ENCODE measurements at regions not wholly inside any gene's neighbourhood (a gene's known extent, or its start where the extent isn't known, plus 50 kb on each side); places are given as distances from the start of the nearest gene placed in this dataset.

DNA sequence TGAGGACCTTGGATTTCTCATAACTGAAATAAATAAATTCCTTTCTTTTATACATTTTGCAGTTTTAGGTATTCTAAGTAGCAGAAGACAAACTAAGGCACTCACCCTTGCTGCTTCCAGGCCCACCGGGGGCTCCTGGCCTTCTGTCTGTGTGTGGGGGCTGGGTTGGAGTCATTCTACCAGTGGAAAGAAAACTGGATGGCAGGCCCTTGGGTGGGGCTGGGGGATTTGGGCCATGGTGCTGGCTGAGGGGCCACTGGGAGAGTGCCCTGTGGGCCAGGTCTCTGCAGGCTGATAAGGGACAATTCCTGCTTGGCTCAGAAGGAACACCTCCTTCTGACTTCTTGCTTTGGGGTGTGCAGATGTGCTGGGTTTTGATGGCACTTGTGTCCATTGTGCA, 54.0 kb upstream of the CSF3R start:
- Mint-ChIP-seq H3K9me3 (ENCODE audit: insufficient read depth) (no peaks in the 10 kb centered on the region), H3K4me3 (no peak overlapping the region), H3K27ac (no peak overlapping the region), H3K4me1 (no peaks in the 10 kb centered on the region), H3K27me3 (peaks cover 39% of the 10 kb centered on the region)
- H3K4me1 ChIP-seq (ENCODE audit: control insufficient read depth in 2 of 2, insufficient read depth in 2 of 2, low read length in 2 of 2): no peaks in the 10 kb centered on the region
- H2AFZ ChIP-seq (ENCODE audit: insufficient read depth, low read depth, low read length, poor library complexity, severe bottlenecking): no peak overlapping the region
- H3K27ac ChIP-seq (ENCODE audit: low read length in 2 of 2): no peak overlapping the region
- no peak overlapping the region for H3K4me2 ChIP-seq (replicated peaks; ENCODE audit: low read depth, low read length, poor library complexity, severe bottlenecking)
- TF ChIP-seq, protein P1, sequence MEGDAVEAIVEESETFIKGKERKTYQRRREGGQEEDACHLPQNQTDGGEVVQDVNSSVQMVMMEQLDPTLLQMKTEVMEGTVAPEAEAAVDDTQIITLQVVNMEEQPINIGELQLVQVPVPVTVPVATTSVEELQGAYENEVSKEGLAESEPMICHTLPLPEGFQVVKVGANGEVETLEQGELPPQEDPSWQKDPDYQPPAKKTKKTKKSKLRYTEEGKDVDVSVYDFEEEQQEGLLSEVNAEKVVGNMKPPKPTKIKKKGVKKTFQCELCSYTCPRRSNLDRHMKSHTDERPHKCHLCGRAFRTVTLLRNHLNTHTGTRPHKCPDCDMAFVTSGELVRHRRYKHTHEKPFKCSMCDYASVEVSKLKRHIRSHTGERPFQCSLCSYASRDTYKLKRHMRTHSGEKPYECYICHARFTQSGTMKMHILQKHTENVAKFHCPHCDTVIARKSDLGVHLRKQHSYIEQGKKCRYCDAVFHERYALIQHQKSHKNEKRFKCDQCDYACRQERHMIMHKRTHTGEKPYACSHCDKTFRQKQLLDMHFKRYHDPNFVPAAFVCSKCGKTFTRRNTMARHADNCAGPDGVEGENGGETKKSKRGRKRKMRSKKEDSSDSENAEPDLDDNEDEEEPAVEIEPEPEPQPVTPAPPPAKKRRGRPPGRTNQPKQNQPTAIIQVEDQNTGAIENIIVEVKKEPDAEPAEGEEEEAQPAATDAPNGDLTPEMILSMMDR (IDR thresholded peaks at IDR 0.05): no peak
- no peak for TF ChIP-seq EZH2 (IDR thresholded peaks at IDR 0.05; ENCODE audit: borderline replicate concordance, insufficient read depth, low read depth, low read length, poor library complexity, severe bottlenecking)
- no peaks in the 10 kb centered on the region for H4K20me1 ChIP-seq (ENCODE audit: control insufficient read depth, insufficient read depth, low read length, poor library complexity, severe bottlenecking)
- H3K79me2 ChIP-seq (ENCODE audit: control insufficient read depth, insufficient read depth, low read length): no peaks in the 10 kb centered on the region
- no peak for ATAC-seq (ENCODE audit: low read depth)
- CTCF ChIA-PET: no interaction called here
- POLR2A ChIA-PET: no interaction called here
- 100% methylated on average over 1 of the region's 1 CpG for WGBS (ENCODE audit: insufficient coverage)
- peaks cover 0 to 3% (median 0%) of the 10 kb centered on the region in 4 experiments for H3K27me3 ChIP-seq (replicated peaks in 1 of 4; ENCODE audit: control extremely low read depth in 1 of 4, control insufficient read depth in 3 of 4, insufficient read depth in 4 of 4, low read length in 3 of 4)
- no peaks in the 10 kb centered on the region for H3K36me3 ChIP-seq (replicated peaks in 1 of 2; ENCODE audit: control extremely low read depth in 1 of 2, control insufficient read depth in 1 of 2, extremely low read depth in 1 of 2, insufficient read depth in 2 of 2, low read length in 1 of 2)
- no peak overlapping the region for H3K9ac ChIP-seq (ENCODE audit: low read length)
- peaks cover 0 to 6% (median 3%) of the 10 kb centered on the region in 3 donors for H3K9me3 ChIP-seq (ENCODE audit: control extremely low read depth in 1 of 3, control insufficient read depth in 2 of 3, insufficient read depth in 1 of 3, low read length in 2 of 3)
- no peak overlapping the region for H3K4me3 ChIP-seq (ENCODE audit: control extremely low read depth in 1 of 5, extremely low read depth in 1 of 5, insufficient read depth in 1 of 5, low read depth in 2 of 5, low read length in 4 of 5)
- intact Hi-C loops (cut with micrococcal nuclease): no loop called here
- no peak for DNase-seq

DNA sequence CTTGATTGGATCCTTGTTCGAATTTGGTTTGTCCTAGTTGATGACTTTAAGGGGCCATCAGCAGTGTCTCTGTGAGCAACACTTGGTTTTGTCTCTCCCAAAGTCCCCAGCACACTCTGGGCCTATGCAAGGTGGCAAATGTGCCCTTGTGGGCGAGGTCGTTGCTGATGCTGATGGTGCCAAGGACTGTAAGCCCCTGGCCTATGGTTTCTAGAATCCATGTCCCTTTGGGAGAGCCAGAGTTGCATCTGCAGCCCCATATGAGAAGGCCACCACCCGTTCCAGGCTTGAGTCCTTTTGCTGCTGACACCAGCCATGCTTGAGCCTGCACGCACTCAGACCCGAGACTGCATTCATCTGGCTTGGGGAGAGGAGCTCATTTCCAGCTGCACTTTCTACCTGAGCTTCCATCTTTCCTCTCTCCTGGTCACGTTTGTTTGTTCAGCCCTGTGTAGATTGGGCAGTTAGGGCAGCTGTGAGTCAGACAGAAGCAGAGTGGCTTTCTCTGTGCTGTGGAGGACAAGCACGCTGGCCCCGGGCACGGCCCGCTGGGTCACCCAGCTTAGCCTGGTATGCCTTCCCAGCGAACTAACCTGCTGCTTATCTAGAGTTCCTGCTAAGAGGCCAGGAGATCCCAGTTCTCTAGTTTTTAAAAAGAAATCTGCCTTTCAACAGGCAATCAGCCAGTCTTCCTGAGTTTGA, 52.1 kb upstream of the CSF3R start:
- ChIA-PET CTCF (no interaction called here), POLR2A (no interaction called here)
- Mint-ChIP-seq H3K4me1 (no peaks in the 10 kb centered on the region), H3K9me3 (ENCODE audit: insufficient read depth) (no peaks in the 10 kb centered on the region), H3K27me3 (peaks cover 33% of the 10 kb centered on the region), H3K27ac (no peak overlapping the region), H3K4me3 (no peak overlapping the region)
- H3K27me3 ChIP-seq (replicated peaks in 1 of 4; ENCODE audit: control extremely low read depth in 1 of 4, control insufficient read depth in 3 of 4, insufficient read depth in 4 of 4, low read length in 3 of 4): peaks cover 0 to 10% (median 0%) of the 10 kb centered on the region in 4 experiments
- peaks cover 0 to 6% (median 3%) of the 10 kb centered on the region in 3 donors for H3K9me3 ChIP-seq (ENCODE audit: control extremely low read depth in 1 of 3, control insufficient read depth in 2 of 3, insufficient read depth in 1 of 3, low read length in 2 of 3)
- H2AFZ ChIP-seq (ENCODE audit: insufficient read depth, low read depth, low read length, poor library complexity, severe bottlenecking): no peak overlapping the region
- no peak overlapping the region for H3K4me3 ChIP-seq (ENCODE audit: control extremely low read depth in 1 of 5, extremely low read depth in 1 of 5, insufficient read depth in 1 of 5, low read depth in 2 of 5, low read length in 4 of 5)
- no peaks in the 10 kb centered on the region for H3K4me1 ChIP-seq (ENCODE audit: control insufficient read depth in 2 of 2, insufficient read depth in 2 of 2, low read length in 2 of 2)
- DNase-seq: no peak
- no peak for ATAC-seq (ENCODE audit: low read depth)
- no peaks in the 10 kb centered on the region for H4K20me1 ChIP-seq (ENCODE audit: control insufficient read depth, insufficient read depth, low read length, poor library complexity, severe bottlenecking)
- H3K27ac ChIP-seq (ENCODE audit: low read length in 2 of 2): no peak overlapping the region
- no peak overlapping the region for H3K9ac ChIP-seq (ENCODE audit: low read length)
- no peaks in the 10 kb centered on the region for H3K36me3 ChIP-seq (replicated peaks in 1 of 2; ENCODE audit: control extremely low read depth in 1 of 2, control insufficient read depth in 1 of 2, extremely low read depth in 1 of 2, insufficient read depth in 2 of 2, low read length in 1 of 2)
- intact Hi-C loops (cut with micrococcal nuclease): no loop called here
- WGBS (ENCODE audit: insufficient coverage): 77% methylated on average over 11 of the region's 12 CpGs
- no peaks in the 10 kb centered on the region for H3K79me2 ChIP-seq (ENCODE audit: control insufficient read depth, insufficient read depth, low read length)
- H3K4me2 ChIP-seq (replicated peaks; ENCODE audit: low read depth, low read length, poor library complexity, severe bottlenecking): no peak overlapping the region
- TF ChIP-seq EZH2 (IDR thresholded peaks at IDR 0.05; ENCODE audit: borderline replicate concordance, insufficient read depth, low read depth, low read length, poor library complexity, severe bottlenecking): no peak
- TF ChIP-seq, protein P1 (IDR thresholded peaks at IDR 0.05): no peak

Data from B cell (primary cell).